HT1080 (cell line): ENCODE measurements at regions not wholly inside any gene's neighbourhood (a gene's known extent, or its start where the extent isn't known, plus 50 kb on each side); places are given as distances from the start of the nearest gene placed in this dataset.
"Not testable (repeated sequence)": the region's sequence is repeated elsewhere in the genome, so short reads cannot be mapped to it uniquely, and the experiment has no call there.

Source experiments
- DNase-seq: peaks from one replicate; pipeline ENCODE4 v3.0.0-alpha.2; 2015; ENCODE audit warnings: low read depth

- no peak for DNase-seq
Observed at GRCh38 chr6:49370518-49370917, 92.5 kb downstream of the MMUT start.

GRCh38 chr6:49366539-49366938 lies 96.5 kb downstream of the MMUT start:
- no peak for DNase-seq

- no peak for DNase-seq
Observed at GRCh38 chr6:49348561-49348960, 114.5 kb downstream of the MMUT start.

GRCh38 chr6:49342410-49342809 lies 120.6 kb downstream of the MMUT start:
- no peak for DNase-seq

GRCh38 chr6:49341869-49342268 lies 121.2 kb downstream of the MMUT start:
- no peak for DNase-seq

GRCh38 chr6:49339096-49339495 lies 124.0 kb downstream of the MMUT start:
- DNase-seq: no peak

- DNase-seq: peak; percentile 8
Observed at GRCh38 chr6:49336514-49337131, 126.4 kb downstream of the MMUT start.

GRCh38 chr6:49333345-49334125 lies 129.5 kb downstream of the MMUT start:
- peak; percentile 11 for DNase-seq

GRCh38 chr6:49332781-49333180 lies 130.3 kb downstream of the MMUT start:
- DNase-seq: no peak

- DNase-seq: no peak
Observed at GRCh38 chr6:49329186-49329585, 133.9 kb downstream of the MMUT start.

- no peak for DNase-seq
Observed at GRCh38 chr6:49328051-49328744, 134.9 kb downstream of the MMUT start.

- DNase-seq: no peak
Observed at GRCh38 chr6:49327571-49327970, 135.5 kb downstream of the MMUT start.

- DNase-seq: no peak
Observed at GRCh38 chr6:49327005-49327404, 136.0 kb downstream of the MMUT start.

- peak; percentile 89 for DNase-seq
Observed at GRCh38 chr6:49326347-49326746, 136.7 kb downstream of the MMUT start.

GRCh38 chr6:49325891-49326290 lies 137.2 kb downstream of the MMUT start:
- no peak for DNase-seq

GRCh38 chr6:49322861-49323260 lies 140.2 kb downstream of the MMUT start:
- DNase-seq: no peak

- no peak for DNase-seq
Observed at GRCh38 chr6:49321561-49322072, 141.4 kb downstream of the MMUT start.

- no peak for DNase-seq
Observed at GRCh38 chr6:49305010-49305409, 158.0 kb downstream of the MMUT start.

GRCh38 chr6:49304393-49304792 lies 158.7 kb downstream of the MMUT start:
- DNase-seq: not testable (repeated sequence)

GRCh38 chr6:49300911-49301310 lies 162.1 kb downstream of the MMUT start:
- DNase-seq: no peak

GRCh38 chr6:49300443-49300842 lies 162.6 kb downstream of the MMUT start:
- no peak for DNase-seq

GRCh38 chr6:49299279-49299678 lies 163.8 kb downstream of the MMUT start:
- DNase-seq: no peak
